Right lobe of liver (tissue), 4 donors: ENCODE measurements at regions not wholly inside any gene's neighbourhood (a gene's known extent, or its start where the extent isn't known, plus 50 kb on each side); places are given as distances from the start of the nearest gene placed in this dataset.
"Not testable (repeated sequence)": the region's sequence is repeated elsewhere in the genome, so short reads cannot be mapped to it uniquely, and the experiment has no call there.

Source experiments
- POLR2A ChIP-seq: fragments of 450-650 bp; IDR thresholded peaks from one replicate; pipeline ENCODE4 v1.6.1; 2017; ENCODE audit warnings: antibody characterized with exemption, mild to moderate bottlenecking
- TF ChIP-seq, protein P1 (sequence below), 4 donors: fragments of 200-600 bp in 3 of 4; fragments of 450-650 bp in 1 of 4; IDR thresholded peaks; one replicate each; pipeline versions ENCODE4 v1.5.1 to v1.8.0; 2016 to 2022; ENCODE audit warnings: antibody characterized with exemption in 4 of 4, mild to moderate bottlenecking in 2 of 4
- donor health status: DM: no; HTN: no; CAD: no.
- donor health status: DM: no; HTN: no; CAD: no.
- donor health status: DM: no; HTN: yes; CAD: no.

DNA sequence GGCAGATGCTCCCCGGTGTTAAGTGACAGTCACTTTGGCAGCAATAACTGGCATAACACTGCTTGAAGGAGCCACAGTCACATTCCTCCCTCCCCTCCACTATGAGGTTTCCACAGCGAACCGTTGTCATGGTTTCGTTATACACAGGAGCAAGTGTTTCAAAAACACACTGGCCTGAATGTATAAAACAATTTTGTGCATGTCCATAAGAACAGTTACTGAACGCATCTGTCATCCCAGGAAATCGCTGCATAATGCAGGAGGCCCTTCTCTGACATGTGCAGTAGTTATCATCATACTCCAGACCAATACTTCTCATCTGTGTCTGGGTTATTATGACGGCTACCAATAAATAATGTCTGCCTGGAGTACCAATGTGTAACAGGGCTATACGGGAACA, 444.4 kb downstream of the TMEM121 start:
- not testable (repeated sequence) for TF ChIP-seq POLR2A
- TF ChIP-seq, protein P1, sequence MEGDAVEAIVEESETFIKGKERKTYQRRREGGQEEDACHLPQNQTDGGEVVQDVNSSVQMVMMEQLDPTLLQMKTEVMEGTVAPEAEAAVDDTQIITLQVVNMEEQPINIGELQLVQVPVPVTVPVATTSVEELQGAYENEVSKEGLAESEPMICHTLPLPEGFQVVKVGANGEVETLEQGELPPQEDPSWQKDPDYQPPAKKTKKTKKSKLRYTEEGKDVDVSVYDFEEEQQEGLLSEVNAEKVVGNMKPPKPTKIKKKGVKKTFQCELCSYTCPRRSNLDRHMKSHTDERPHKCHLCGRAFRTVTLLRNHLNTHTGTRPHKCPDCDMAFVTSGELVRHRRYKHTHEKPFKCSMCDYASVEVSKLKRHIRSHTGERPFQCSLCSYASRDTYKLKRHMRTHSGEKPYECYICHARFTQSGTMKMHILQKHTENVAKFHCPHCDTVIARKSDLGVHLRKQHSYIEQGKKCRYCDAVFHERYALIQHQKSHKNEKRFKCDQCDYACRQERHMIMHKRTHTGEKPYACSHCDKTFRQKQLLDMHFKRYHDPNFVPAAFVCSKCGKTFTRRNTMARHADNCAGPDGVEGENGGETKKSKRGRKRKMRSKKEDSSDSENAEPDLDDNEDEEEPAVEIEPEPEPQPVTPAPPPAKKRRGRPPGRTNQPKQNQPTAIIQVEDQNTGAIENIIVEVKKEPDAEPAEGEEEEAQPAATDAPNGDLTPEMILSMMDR (IDR thresholded peaks at IDR 0.05): not testable (repeated sequence)
